Activated CD4-positive, CD25-positive, alpha-beta regulatory T cell treated with anti-CD3 and anti-CD28 coated beads, Interleukin-2, amount 50 U/mL, for 72 hours (primary cell): ENCODE measurements at regions not wholly inside any gene's neighbourhood (a gene's known extent, or its start where the extent isn't known, plus 50 kb on each side); places are given as distances from the start of the nearest gene placed in this dataset.

Source experiments
- DNase-seq: peaks from one replicate; pipeline ENCODE4 v3.0.0; 2021

DNA sequence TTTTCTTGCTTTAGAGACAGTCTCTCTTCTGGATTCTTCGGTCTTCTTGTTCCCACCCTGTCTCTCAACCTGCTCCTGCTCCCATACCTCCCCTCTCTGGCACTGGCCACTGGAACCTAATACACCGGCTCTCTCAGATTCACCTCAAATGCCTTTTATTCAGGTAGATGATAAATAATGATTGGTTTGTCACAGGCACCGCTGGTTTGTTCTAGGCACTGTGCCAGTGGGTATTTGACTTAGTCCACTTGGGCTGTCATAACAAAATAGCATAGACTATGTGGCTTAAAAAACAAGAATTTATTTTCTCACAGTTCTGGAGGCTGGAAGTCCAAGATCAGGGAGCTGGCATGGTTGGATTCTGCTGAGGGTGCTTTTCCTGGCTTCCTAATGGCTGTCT, 278.2 kb upstream of the STT3B start:
- no peak for DNase-seq

DNA sequence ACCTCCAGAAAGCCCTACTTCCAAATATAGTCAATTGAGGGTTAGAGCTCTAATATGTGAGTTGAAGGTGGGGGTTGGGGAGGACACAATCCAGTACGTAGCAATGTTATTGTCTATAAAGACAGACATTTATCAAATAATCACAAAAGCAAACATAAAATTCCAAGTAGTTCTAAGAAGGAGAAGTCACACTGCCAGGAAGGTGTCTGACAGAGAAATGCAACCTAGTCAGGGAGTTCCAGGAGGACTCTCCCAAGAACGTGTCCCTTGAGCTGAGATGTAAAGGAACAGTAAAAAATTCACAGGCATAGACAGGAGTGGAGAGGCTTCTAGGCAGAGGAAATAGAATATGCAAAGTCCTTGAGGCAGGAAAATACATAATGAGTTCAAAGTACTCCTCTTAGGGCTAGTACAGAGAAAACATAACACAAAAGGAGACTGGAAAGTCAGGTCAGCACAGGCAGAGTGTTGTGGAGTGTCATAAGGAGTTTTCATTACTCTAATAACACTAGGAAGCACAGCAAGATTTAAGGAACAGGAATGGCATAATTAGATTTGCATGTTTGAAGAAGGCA, 277.6 kb upstream of the STT3B start:
- no peak for DNase-seq

DNA sequence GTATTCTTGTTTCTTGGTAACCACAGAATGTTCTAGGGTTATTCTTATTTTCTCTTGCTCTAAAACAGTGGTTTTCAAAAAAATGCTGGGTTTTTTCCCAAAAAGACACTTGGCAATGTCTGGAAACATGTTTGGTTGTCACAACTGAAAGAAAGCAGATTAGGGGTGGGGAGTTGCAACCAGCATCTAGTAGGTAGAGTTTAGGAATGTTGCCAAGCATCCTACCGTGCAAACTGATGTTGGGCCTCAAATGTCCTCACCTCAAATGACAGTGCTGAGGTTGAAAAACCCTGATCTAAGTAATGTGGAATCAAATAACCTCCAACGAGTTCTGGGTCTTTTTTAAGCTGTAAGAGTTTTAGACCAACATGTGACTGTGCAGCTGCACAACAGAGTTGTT, 270.5 kb upstream of the STT3B start:
- no peak for DNase-seq

DNA sequence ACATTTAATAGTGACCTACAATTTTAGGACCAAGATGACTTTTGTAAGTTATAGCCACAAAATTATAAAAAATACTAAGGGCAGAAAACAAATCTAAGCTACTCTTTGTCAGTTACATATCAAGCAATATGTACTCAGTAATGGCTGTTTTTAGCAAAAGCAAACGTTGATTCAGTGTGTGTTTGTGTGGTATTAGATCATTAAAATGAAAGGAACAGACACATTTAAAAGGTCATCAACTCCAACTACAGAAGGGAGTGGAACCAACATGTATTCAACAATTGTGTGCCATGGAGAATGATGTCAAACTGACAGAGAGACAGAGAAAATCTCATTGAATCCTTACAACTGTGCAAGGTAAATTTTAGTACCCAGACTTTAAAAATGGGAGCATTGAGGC, 268.8 kb upstream of the STT3B start:
- no peak for DNase-seq

DNA sequence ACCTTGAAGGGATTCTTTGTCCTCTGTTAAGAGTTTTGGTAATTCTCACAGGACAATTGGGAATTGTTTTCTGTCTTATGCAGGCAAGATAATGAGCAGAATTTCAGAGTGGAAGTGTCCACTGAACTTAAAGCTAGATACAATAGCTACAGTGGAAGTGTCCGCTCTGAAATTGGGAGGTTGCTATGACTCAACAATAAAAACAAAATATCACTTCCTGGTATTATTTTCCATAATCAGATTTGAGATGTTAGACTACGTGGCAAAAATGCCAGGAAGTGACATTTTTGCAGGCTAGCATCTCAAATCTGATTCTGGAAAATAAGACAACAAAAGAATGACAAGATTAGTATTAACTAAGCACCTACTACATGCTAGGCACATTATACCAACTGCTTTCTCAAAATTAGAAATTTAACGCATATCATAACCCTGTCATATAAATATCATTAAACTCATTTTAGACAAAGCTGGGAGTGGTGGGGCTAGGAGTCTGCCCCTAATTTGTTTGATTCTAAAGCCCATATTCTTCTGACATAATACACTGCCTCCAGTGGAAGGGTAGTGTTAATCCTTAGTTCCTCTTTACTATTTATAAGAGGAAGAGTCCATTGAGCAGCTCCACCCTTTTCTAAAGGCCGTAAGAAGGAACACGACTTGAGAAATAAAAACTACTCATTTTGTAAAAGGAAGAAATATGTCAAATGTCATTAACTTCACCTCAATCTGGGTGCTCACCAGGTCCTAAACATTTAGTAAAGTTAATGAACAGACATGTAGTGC, 266.9 kb upstream of the STT3B start:
- DNase-seq: no peak

DNA sequence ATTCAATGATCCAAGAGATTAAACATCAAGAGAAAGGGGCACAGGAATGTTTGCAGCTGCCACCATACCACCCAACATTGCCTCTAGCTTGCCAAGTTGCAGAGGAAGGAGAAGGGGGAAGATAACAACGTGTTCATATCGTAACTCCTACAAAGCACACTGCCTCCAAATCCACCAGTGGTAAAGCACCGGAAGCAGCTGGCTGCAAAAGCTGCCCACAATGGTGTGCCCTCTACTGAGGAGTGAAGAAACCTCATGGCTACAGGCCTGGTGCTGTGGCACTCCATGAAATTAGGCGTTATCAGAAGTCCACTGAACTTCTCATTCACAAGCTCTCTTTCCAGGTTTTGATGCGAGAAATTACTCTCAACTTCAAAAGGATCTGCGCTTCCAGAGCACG, 263.9 kb upstream of the STT3B start:
- DNase-seq: no peak

DNA sequence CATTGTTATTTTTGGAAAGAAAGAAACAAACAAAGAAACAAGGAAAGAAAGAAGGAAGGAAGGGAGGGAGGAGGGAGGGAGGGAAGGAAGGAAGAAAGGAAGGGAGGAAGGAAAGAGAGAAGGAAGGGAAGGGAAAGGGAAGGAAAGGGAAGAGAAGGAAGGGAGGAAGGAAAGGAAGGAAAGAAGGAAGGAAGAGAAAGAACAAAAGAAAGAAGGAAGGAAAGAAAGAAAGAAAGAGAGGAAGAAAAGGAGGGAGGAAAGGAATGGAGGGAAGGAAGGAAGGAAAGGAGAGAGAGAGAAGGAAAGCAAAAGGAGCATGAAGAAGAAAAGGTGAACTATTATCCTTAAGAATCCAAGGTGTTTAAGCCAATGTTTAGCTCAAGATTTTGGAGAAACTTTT, 262.7 kb upstream of the STT3B start:
- no peak for DNase-seq

DNA sequence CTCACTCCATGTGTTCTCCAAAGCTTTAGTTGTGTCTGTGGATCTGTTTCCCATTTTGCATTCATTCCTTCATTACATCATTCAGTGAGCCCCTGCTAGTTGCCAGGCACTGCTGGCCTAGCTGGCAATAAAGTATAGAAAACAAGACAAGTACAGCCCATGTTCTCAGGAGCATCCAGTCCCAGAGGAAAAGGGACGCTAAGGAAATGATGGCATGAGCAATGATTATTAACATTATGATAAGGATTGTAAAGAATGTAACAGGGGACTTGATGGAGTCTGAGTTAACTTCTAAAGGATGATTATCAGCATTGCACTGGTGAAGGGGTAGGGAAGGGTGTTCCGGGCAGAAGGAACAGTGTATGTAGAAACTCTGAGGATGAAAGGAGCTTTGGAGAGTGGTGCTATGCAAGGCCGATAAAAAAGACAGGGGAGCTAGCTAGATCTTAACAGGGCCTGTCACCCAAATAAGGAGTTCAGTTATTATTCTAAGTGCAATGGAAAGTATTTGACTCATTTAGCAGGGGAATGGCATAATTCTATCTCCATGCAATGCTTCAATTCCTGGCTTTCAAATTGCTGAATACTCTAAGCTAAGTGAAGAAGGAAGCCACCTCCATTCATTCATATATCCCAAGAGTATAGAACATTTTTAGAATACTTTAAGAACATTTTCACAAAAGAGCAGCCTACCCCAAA, 258.2 kb upstream of the STT3B start:
- no peak for DNase-seq

DNA sequence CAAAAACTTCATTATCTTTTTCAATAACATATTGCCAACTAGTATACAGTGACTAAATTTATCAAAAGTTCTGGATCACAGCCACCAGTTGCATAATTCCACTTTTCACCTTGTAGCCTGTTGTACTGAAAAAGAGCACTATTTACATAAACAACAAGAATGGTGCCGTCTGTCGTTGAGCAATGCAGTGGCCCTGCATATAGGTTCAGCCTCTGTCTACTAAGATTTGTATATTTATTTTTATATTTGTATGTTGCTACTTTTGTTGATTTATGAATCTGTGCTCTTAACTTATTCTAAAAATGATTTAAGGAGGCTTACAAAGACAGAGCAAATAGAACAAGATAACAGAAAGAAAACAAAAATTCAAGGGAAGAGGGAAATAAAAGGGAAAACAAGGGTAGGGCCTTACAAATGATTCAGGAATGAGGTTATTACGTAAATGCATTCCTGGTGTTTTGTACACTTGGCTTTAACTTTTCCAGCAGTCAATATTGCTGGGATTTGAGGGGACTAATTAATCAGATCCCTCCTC, 257.6 kb upstream of the STT3B start:
- no peak for DNase-seq

DNA sequence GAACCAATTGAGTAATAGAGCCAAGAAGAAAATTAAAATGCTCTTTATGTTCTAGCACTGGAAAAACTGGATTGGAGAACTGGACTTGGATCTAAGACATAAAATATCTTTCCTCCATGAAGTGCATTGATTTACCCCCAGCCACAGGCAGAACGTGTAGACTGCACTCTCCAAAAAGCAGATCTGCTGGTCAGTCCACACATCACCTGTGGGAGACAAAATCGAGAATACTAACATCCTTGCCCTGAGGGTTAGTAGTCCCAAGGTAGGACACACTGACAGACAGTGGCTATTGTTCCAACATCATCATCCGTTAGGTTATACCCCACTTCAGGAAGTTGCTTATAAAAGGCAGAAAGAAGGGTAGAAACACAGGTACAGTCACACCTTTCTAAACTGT, 257.1 kb upstream of the STT3B start:
- no peak for DNase-seq

DNA sequence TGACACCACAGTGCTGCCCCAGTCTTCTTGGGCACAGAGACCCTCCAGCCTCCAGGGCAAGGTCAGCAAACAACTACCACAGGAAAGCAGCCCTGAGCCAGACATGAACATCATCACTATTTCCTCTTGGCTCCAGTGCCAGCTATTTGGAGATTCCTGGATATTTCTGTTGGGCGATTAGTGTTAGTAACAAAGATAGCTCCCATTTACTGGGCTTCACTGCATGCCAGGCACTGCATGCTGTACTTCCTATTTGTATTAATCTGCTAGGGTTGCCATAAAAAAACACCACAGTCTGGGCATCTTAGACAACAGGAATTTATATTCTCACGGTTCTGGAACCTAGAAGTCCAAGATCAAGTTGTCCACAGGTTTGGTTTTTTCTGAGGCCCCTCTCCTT, 255.1 kb upstream of the STT3B start:
- no peak for DNase-seq

DNA sequence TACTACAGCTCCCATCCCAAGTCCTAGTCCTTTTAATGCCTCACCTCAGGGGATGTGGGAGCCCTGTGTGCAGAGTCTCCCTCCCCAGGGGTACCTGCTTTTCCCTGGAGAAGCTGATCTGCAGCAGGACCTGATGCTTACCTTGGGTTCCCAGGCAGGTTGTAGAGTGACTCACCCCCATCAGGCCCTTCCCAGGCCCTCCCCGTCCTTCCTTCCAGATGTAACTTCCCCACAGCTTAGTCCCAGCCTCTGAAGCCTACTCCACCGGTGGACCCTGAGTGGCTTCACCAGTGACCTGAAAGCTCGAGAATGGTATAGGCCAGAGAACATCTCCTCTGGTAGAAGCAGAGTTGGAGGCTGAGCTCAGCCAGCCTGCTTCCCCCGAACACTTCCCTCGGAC, 254.2 kb upstream of the STT3B start:
- no peak for DNase-seq

DNA sequence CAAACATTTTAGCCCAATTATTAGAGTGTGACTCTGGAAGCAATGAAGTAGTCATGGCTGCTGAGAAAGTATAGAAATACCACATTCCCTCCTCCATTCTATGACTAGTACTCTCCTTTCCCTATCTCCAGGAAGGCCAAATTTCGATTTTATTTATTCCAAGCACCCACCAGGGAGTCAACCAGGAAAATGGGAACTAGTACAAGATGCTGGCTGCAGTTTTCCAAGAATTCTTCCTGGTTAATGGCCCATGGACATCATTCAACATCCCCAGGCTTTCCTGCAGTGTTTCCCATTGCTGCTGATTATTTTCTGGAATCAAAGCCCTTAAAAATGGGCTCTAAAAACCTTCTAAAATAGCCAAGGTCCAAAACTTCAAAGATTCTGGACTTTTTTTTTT, 247.9 kb upstream of the STT3B start:
- no peak for DNase-seq

DNA sequence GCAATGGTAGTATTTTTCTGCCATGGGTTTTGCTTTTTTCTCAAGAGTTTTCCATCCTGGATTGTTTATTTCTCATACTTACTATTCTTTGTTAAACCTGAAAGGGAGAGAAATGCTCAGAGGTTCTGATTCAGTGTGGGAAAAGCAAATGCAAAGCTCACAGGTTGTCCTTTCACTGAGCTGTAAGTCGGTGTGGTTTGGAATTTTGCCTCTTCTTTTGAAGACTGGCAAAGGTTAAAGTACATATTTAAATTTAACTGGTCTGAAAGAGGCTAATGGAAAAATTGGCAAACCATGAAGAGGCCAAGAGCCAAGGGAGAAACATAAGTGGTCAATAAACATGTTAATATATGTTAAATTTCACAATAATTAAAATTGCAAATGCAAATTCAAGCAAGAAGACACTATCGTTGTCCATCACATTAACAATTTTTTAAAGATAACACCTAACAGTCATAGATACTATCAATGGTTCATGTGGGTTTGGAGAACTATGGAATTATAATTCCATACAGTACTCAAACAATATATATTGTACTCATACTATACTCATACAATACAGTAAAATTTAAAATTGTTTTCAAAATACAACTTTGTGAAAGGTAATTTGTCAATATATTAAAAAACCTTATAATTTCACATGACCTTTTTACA, 246.8 kb upstream of the STT3B start:
- DNase-seq: no peak

DNA sequence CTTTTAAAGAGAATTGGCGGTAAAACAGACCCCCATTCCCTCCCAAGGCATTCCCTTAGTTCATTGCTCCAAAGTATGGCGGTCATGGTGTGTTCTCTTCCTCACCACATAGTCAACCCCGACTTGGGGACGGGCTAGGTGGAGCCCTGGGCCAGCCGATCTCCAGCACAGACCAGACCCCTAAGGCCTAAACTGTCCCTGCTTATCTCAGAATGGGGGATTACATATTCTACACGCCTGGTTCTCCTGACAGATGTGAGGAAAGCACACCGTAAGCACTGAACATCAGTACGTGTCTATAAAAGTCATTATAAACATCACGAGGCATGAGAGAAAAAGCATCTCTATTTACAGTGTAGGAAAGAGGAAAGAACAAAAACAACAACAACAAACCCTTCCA, 244.5 kb upstream of the STT3B start:
- DNase-seq: no peak

DNA sequence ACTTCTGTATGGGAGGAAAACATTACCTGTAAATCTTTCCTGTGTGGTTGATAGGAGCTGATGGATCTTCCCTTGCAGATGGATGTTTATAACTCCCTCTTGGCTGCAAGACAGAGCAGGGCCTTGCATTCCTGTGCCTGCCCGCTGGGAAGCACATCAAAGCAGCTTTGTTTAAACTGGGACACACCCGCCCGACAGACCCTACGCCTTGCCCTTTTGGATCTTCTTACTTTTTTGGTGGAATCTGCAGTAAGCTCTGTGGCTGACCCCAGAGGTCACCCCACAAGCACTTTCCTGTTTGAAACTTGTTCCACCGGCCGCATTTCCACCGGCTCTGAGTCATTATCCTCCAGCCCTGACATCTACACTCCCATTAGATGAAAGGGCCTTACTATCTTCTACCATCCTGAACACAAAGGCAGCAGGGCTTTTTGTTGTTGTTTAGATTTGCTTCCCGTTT, 244.1 kb upstream of the STT3B start:
- no peak for DNase-seq

DNA sequence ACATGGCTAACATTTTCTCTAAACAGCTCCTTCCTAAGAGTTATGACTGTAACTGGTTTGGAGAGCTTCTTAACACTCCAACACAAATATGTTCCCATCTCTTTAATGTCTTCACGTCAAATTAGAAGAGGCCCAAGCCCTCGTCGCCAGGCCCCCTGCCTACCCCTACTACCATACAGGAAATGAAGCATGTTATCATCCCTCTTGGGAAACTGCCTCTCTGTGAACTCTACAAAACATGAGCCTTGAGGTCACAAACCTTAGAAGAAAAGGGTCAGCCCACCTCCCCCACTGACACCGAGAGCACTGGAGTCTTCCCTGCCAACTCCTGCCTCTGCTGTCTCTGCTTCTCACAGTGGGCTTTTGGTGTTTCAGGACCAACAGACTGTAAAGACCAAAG, 243.1 kb upstream of the STT3B start:
- no peak for DNase-seq

DNA sequence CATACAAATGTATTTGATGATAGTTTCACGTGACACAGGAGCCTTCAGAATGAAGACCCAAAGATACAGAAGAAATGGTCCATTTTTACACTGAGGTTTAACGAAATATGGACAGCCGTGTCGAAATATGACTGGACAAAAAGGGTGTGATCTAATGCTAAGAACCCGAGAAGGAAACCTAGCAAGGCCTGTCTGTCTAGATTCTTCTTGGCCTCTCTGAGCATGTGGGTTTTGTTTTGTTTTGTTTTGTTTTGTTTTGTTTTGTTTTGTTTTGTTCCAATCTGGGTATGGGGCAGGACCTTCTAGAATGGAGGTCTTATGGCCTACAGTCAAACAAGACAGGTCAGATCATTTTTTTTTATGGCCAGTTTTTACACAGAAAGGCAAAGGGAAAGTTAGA, 242.7 kb upstream of the STT3B start:
- no peak for DNase-seq

DNA sequence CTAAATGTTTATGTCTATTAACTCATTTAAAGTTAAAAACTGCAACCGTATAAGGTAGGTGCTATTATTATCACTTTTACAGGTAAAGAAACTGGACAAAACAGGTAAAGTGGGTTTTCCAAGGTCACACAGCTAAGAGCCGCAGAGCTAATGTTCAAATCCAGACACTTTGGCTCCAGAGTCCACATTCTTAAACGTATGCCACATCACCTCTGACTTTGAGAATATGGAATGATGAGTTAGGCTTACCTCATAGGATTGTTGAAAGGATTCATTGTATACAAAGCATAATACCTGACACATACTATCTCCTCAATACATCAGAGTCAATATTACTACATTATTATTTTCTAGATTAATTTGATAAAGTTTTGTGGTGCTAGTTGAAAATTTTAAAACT, 240.9 kb upstream of the STT3B start:
- DNase-seq: no peak

DNA sequence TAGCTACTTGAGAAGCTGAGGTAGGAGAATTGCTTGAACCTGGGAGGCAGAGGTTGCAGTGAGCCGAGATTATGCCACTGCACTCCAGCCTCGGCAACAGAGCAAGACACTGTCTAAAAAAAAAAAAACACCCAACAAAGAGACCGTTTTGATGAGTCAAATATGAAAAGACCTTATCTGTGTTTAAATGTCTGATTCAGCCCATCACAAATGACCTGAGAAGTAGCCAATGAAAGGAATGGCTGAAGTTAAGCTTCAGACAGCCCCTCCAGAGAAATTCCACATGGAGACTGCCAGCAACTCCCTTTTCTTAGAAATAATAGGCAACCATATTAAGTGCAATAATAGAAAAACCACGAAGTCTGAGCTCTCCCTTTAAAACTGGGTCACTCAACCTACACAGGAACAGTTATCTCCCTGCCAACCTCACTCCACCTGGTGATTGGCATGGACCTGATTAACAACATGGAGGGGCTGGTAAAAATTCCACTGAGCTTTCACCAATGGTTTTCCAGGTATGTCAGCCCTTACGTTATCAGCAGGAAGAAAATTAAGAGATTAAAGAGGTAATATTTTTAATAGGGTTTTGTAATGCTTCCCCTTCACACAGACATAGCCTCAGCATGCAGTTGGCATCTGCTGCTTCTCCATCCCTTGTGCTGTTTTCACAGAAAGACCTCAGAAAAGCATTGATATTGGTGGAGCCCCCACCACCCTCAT, 238.1 kb upstream of the STT3B start:
- no peak for DNase-seq

DNA sequence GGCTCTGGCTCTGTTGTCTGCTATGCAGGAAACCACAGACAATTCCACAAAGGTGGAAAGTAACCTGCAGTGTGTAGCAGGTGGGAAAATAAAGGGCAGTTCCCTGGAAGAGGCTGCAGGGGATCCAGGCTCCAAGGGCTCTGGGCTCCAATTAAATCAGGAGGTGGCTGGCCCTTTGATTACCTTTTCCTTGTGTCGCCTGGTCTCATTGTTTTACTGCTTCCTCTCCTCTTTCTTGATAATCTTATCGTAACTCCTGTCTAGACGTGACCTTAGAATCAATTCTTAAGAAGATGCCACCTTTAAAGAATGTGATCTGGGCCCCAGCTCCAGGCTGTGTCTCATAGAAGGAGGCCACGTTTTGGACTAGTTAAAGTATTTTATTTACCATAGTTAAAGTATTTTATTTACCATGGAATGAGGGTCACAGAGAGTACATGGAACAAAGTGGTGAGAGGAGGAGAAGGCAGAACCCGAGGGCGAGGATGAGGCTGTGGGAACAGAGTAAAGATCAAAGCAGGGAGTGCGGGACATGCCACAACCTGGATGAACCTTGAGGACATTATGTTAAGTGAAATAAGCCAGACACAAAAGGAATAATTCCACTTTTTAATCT, 237.5 kb upstream of the STT3B start:
- DNase-seq: no peak

DNA sequence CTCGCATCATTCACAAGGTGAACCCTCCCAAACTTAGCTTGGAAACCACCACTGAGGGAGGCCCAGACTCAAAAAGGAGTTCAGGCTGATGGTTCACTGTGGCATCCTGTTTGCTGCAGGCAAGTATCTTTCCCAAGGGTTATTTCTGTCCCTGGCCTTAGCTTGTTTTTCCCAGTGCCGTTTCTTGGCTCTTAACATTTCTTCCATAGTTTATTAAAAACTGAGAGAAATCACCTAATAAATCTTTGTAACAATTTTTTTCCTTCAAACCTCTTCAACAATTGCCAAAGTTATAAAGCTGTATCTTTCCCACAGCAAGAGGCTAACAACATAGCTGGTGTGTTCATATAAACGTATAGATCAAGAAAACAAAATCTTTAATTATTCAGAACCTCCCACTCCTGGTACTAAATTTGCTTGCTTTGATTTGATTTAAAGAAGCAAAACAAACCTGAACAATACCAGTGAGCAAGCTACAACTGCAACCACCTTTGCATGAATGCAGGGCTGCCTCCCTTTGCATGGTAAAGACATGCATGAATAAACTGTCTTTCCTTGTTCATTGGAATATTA, 234.9 kb upstream of the STT3B start:
- DNase-seq: no peak
